Inflammatory macrophage treated with lipopolysaccharide for 1 hour (primary cell): ENCODE measurements at regions not wholly inside any gene's neighbourhood (a gene's known extent, or its start where the extent isn't known, plus 50 kb on each side); places are given as distances from the start of the nearest gene placed in this dataset.
"Not testable (repeated sequence)": the region's sequence is repeated elsewhere in the genome, so short reads cannot be mapped to it uniquely, and the experiment has no call there.

ENCODE experiments used
- DNase-seq, 2 donors: peaks; one replicate each; pipeline ENCODE4 v3.0.0-alpha.2; 2020 to 2022

DNA sequence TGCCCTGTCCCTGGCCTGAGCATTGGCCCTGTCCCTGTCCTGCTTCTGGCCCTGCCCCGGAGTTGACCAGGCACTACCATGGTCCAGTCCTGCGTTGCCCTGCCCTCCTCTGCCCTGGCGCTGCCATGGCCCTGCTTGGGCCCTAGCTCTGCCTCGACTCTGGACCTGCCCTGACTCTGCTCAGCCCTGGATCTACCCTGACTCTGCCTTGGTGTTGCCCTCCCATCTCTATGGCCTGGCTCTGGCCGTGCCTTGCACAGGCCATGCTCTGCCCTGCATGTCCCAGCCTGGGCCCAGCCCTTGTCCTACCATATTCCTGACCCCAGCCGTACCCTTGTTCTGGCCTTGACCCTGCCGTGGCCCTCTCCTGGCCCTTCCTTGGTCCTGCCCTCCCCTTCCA, 235.7 kb downstream of the GOLGA6L6 start:
- DNase-seq = not testable (repeated sequence)

DNA sequence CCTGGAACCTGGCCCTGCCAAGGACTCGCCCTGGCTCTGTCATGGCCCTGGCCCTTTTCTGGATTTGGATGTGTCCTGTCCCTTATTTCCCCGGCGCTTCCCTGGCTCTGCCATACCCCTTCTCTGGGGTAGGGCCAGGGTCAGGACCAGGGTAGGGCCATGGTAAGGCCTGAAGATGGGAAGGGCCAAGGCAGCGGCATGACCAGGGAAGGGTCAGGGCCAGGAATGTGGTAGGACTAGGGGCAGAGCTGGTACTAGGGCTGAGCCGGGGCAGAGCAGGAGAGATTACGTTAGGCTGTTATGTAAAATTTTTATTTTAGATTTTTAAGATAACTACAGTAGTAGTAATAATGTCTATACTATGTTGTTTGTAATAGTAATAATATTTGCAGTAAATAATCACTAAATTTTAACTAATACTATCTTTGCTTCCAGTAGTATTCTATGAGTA, 236.6 kb downstream of the GOLGA6L6 start:
- DNase-seq = not testable (repeated sequence)

DNA sequence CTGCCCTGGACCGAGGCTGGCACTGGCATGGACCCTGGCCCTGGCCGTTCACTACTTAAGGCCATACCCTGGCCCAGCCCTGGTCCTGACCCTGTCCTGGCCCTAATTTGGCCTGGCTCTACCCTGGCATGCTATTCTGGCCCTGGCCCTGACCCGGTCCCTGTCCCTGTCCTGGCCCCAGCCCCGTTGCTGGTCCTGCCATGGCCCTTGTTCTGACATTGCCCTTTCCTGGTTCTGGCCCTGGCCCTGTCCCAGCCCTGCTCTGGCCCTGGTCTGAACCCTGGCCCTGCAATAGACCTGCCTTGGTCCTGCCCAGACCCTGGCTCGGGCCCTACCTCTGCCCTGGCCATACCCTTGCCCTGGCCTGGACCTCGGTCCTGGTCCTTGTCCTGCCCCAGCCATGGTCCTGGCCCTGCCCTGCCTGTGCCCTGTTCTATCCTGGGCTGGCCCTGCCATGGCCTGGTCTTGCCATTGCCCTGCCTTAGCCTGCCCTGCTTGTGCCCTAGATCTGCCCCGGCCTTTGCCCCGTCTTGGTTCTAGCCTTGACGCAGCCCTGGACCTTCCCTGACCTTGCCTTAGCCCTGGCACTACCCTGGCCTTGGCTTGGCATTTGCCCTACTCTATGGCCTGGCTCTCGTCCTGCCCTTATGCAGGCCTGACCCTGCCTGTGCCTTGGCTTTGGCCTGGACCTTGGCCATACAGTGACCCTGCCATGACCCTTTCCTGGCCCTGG, 237.2 kb downstream of the GOLGA6L6 start:
- DNase-seq = not testable (repeated sequence)

DNA sequence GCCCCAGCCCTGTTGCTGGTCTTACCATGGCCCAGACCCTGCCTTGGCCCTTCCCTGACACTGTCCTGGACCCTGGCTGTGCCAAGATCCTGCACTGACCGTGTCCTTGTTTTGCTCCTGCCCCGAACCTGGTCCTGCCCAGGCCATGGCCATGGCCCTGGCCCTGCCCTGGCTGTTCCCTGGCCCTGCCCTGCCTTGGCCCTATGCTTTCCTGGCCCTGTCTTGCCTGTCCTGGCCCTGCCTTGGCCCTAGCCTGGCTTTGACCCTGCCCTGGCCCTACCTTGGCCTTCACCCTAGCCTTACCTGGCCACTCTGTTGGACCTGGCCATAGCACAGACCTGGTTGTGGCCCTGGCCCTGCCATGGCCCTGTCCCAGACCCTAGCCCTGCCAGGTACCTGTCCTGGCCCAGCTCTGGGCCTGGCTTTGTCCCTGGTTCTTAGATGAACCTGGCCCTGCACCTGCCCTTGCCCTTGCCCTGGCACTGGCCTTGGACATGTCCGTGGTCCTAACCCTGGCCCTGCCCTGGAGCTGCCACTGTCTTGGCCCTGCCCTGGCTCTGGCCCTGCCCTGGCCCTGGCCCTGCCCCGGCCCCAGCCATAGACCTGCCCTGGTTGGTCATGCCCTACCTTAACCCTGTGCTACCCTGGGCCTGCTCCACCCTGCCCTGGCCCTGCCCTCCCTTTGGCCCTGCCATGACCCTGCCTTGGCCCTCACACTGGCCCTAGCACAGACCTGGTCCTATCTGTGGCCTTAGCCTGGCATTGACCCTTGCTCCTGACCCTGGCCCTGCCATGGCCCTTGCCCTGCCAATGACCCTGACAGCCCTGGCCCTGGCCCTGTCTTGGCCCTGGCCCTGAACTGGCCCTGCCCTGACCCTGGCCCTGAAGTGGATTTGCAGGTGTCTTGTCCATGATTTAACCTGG, 238.1 kb downstream of the GOLGA6L6 start:
- not testable (repeated sequence) for DNase-seq

DNA sequence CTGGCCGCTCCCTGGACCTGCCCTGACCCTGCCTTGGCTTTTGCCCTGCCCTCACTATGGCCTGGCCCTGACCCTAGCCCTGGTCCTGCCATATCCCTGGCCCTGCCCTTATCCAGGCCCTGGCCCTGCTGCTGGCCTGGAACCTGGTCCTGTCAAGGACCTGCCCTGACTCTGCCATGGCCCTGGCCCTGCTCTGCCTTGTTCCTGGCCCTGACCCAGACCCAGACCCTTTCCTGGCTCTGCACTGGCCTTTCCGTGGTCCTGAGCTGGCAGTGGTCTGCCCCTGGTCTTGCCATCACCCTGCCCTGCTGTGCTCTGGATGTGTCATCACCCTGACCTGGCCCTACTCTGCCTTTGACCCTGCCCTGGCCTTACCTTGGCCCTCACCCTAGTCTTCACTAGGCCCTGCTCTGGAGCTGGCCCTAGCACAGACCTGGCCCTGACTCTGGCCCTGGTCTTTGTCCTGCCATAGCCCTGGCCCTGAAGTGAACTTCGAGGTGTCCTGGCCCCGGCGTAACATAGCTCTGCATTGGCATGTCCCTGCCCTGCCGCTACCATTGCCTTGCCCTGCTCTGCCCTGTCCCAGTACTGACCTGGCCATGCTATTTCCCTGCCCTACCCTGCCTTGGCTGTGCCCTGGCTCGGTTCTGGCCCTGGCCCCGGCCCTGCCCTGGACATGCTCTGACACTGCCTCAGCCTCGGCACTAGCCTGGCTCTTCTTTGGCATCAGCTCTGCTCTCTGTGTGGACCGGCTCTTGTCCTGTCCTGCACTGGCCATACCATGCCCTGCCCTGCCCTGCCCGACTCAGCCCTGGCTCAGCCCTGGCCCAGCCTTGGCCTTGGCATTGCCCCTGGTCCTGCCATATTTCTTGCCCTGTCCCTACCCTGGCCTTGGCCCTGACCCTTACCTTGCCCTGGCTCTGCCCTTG, 239.2 kb downstream of the GOLGA6L6 start:
- not testable (repeated sequence) for DNase-seq

DNA sequence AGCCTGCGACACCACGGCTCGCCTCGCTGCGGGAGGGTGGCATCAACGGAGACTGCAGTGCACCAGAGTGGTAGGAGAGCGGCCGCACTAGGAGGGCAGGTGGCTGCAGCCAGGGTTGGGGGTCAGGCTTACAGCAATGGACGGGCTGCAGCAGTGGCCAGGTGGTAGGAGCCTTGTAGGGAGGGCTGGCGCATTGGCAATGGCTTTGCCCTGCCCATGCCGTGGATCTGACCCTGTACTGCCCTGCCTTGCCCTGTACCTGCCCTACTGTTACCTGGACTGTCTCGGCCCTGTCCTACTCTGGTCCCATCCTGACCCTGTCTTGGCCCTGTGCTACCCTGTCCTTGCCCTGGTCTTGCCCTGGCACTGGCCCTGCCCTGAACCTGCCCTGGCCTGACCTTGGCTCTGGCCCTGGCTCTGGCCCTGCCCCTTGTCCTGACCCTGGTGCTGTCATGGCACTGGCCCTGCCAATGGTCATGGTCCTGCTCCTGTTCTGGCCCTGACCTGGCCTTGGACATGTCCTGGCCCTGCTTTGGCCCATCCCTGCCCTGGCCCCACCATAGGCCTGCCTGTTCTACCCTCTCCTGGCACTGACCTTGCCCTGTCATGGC, 240.0 kb downstream of the GOLGA6L6 start:
- DNase-seq = not testable (repeated sequence)

DNA sequence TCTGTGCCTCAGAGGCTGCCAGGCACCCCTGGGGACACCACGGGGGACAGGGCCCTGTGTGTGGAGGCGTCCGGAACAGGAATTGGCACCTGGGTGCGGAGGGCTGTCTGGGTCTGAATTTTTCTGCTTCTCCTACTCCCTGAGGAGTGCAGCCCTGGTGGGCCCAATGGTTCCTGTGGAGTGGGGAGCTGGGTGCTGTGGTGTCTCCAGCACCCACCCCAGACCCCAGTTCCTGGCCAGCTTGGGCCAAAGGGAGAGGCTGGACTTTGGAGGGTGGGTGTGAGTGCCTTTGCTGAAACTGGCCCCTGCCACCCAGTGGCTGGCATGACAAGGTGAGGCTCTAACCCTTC, 240.6 kb downstream of the GOLGA6L6 start:
- not testable (repeated sequence) for DNase-seq

DNA sequence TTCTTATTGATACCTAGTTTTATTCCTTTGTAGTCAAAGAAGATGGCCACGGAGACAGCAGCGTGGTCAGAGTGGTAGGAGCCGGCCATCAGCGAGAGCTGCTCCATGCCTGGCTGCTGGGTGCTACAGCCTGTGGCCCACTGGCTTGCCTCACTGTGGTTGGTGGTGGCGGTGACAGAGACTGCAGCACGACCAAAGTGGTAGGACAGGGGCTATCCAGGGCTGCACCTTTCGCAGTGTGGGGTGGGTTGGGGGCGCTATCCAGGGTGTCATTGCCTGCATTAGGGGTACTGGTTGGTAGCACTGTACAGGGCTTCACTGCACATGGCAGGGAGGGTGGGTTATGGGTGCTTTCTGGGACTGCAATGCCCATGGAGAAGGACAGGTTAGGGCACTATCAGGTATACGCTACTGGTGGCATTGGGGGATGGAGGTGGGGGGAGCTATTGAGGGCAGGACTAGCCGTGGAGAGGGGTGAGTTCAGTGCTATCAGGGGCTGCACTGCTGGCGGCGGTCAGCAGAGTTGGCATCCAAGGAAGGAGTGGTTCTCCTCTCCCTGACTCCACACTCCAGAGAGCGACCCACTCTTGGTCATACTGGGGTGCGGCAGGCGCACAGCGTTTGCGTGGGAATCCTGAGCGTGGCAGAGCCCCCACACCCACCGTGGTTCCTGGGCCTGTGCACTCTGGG, 241.1 kb downstream of the GOLGA6L6 start:
- DNase-seq = not testable (repeated sequence)

DNA sequence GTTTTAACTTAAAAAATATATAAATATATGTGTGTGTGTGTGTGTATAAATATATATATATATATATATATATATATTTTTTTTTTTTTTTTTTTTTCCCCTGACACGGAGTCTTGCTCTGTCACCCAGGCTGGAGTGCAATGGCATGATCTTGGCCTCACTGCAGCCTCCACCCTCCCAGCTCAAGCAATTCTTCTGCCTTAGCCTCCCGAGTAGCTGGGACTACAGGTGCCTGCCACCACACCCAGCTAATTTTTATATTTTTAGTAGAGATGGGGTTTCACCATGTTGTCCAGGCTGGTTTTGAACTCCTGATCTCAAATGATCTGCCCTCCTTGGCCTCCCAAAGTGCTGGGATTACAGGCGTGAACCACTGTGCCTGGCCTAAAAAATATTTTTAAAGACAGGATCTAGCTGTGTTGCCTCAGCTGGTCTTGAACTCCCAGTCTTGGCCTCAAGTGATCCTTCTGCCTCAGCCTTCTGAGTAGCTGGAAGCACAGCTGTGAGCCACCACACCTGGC, 243.9 kb downstream of the GOLGA6L6 start:
- DNase-seq = not testable (repeated sequence)

DNA sequence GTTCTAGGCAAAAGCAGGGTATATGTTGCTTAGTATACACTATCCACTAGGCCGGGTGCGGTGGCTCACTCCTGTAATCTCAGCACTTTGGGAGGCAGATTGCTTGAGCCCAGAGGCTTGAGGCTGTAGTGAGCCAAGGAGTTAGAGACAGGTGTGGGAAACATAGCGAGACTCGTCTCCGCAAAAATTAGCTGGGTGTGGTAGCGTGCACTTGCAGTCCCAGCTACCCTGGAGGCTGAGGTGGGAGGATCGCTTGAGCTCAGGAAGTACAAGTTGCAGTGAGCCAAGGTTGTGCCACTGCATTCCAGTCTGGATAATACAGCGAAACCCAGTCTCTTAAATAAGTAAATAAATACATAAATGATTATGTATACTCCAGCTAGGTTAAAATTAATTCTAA, 245.3 kb downstream of the GOLGA6L6 start:
- DNase-seq = not testable (repeated sequence)

DNA sequence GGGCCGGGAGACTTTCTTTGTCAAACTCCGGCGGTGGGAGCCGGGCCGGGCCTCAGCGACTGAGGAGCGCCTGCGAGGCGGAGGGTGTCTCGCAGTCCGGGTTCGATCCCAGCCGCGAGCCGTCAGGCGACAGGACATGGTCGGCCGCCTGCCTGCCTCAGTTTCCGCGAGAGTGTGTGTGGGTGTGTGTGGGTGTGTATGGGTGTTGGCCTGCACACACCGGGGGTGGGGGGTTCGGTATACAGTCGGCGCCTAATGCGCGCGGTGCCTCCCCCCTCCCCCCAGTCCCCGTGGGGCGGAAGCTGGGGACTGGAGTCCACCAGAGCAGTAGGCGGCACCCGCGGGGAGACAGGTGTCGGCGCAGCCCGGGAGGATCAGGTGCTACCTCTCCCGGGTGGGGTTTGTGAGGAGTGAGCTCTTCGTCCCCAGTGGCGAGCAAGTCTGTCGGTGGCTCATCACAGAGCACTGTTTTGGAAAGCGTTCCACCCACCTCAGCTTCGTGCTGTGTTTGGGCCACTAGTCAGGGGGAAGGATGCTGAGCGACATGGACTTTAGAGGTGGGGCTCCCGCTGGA, 246.3 kb downstream of the GOLGA6L6 start:
- DNase-seq = no peak

DNA sequence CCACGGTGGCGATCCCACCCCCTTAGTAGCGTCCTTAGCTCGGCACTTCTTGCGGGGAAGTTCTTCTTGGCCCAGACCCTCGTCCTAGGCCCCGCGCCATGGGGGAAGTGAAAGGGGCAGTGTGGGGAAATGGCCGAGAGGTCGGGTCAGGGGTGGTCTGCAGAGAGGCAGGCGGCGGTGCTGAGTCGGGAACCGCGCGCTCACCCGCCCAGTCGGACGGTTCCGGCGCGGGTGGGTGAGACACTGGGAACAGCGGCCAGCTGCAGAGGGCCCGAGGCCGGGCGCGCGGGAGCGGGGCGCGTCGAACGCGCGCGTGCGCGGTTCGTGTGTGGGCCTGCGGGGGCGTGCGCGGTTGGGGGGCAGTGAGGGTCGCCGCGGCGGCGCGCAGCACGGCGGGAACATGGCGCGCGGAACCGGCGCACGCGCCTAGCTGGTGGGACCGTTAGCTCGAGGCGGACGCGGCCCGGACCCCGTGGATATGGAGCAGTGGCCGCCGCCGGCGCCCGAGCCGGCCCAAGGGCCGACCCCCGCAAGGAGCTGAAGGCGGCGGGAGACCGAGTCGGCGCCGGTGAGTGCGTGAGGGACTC, 246.9 kb downstream of the GOLGA6L6 start:
- no peak for DNase-seq

DNA sequence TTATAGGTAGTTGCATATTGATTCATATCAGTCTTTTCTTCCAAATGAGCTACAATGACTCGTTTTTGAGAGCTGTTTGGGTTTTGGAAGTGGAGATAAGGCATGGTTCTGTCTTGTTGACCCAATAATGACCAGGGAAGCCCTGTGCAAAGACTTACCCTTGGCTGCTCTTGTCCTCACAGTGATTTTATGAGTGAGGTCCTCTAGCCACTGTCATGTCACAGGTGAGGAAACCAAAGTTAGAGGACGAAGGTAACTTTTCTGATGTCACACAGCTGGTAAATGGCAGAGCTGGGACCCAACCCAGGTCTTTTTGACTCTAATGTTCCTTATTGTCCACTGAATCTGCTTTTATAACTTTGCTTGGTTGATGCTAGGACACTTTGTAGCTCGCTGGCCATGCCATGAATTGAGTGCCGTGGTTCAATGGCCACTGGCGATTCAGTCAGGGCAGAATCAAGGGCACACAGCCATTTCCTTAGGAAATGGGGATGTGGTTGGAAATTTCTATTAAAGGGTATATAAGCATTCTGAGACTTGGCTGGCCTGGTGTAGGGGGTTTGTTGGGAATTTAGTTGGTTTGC, 249.1 kb downstream of the GOLGA6L6 start:
- not testable (repeated sequence) for DNase-seq

DNA sequence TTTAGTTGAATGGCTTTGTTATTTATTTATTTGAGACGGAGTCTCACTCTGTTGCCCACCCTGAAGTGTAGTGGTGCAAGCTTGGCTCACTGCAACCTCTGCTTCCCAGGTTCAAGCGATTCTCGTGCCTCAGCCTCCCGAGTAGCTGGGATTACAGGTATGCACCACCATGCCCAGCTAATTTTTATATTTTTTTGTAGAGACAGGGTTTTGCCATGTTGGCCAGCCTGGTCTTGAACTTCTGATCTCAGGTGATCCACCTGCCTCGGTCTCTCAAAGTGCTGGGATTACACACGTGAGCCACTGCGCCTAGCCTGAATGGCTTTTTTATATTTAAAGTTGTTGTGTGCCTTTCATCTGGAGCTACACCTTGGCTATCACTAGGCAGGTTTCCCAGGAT, 250.0 kb downstream of the GOLGA6L6 start:
- not testable (repeated sequence) for DNase-seq

DNA sequence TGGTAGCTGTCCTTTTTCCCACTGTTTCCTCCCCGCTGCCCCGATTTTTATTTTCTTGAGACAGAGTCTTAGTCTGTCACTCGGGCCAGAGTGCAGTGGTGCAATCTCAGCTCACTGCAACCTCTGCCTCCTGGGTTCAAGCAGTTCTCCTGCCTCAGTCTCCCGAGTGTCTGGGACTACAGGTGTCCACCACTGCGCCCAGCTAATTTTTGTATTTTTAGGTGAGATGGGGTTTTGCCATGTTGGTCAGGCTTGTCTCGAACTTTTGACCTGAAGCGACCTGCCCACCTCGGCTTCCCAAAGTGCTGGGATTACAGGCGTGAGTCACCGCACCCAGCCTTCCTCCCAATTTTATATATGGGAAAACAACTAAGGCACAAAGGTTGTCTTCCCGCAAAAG, 251.0 kb downstream of the GOLGA6L6 start:
- not testable (repeated sequence) for DNase-seq

DNA sequence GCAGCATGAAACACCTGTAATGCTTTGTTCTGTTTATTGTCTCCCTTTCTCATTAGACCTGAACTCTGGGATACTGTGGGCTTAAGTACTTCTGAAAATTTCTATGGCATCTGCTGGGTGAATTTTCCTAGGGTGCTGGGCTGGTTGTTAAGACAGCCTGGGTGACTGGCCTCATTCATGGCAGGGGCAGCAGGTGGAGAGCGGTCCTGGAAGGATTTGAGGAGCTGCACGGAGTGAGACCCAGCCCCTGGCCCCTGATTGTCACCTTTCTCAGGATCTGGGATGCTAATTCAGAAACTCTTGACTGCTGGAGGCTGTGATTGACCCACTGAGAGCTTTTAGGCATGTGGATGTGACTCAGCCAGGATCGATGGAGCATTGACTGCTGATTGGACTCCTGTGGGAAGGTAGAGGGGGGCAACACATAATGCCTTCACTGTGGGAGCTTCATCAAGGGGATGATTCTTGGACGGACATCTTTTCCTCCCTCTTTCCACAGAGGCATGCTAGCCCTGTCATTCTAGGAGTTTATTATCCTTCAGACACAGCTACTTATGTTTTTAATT, 252.0 kb downstream of the GOLGA6L6 start:
- DNase-seq = not testable (repeated sequence)

DNA sequence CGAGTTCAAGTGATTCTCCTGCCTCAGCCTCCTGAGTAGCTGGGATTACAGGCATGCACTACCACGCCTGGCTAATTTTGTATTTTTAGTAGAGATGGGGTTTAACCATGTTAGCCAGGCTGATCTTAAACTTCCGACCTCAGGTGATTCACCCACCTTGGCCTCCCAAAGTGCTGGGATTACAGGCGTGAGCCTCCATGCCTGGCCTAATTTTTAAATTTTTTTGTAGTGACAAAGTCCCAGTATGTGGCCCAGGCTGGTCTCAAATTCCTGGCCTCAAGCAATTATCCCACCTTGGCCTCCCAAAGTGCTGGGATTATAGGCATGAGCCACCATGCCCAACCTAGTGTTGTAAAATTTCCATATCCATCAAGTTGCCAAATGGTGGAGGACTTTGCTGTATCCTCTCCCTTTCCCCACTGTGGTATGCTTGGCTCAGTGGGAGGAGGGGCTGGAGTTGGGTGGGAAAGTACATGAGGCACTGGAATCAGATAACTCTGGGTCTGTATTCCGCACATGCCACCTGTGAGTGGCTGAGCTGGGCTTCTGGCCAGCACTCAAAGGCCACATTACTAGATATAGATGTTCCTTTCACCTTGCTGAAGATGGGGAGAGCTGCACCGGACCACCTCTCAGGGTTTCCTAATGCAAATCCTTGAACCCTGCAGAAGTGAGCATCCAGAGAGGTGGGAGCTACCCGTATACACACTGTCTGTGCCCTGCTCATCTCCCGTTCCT, 252.6 kb downstream of the GOLGA6L6 start:
- not testable (repeated sequence) for DNase-seq

DNA sequence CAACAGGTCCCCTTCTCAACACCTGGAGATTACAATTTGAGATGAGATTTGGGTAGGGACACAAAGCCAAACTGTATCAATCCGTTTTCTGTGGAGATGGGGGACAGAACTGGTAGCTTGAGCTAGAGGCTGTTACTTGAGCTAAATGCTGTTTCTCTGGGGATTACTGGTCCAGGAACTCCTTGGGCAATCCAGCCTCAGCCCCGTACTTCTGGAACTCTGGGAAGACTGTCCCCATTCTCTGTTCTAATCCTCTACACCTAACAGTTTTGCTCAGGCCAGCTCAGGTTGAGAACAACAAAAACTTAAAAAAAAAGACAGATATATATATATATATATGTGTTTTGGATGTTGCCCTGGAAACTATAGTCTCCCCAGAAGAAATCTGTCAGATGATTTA, 255.0 kb downstream of the GOLGA6L6 start:
- not testable (repeated sequence) for DNase-seq

DNA sequence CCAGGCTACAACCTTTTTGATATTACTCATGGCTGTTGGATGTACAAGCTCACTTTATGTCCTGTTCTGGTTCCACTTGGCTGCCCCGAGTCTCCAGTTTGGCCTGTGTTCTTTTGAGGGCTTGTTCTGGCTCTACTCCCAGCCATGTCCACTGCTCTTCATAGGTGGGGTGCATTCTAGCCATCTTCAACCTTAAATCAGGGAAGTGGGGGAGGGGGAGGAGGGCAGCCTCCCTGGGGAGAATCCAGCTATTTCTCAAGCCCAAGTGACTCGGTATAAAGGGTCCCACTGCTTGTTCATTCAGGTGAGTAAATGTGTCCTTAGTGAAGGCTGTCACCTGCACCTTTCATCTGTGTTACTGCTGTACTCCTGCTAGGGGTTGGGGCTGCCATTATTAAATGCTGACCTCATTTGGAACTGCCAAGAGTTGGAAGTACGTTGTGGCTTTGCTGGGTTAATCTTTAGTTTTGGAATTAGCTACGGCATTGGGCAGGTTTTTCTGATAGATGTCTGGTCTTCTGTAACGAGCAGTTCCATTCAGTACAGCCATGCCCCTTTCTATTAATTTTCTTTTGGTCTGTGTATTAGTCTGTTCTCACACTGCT, 255.8 kb downstream of the GOLGA6L6 start:
- not testable (repeated sequence) for DNase-seq
